ENCODE measurements at regions not wholly inside any gene's neighbourhood (a gene's known extent, or its start where the extent isn't known, plus 50 kb on each side); places are given as distances from the start of the nearest gene placed in this dataset.

DNA sequence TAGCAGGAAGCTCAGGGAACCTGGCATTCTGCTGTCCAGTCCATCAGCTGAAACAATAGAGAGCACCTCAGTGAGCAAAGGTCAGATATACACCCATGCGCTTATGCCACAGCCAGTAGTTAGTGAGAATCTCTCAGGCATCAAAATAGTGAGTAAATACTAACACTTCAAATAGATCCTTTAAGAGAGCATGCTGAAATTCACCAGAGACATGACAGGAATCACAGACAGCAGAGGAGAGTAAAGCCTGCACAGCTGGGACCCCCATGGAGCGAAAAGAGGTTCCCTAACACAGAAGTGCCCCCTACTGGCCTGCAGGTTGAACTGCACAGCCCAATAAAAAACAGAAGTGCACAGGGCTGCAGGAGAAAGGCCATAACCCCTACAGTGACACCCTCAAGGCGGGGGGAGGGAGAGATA is 57.6 kb upstream of the ANTXRL start:
- DNase-seq (ENCODE audit: low spot score) = no peak

DNA sequence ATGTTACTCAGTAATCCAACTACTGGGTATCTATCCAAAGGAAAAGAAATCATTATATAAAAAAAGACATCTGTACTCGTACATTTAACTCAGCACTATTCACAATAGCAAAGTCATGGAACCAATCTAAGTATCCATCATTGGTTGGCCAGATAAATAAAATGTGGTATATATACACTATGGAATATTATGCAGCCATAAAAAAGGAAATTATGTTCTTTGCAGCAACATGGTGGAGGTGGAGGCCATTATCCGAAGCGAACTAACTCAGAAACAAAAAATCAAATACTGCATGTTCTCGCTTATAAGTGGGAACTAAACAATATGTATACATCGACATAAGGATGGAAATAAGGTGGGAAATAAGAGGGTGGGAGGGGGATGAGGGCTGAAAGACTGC is 56.2 kb upstream of the ANTXRL start:
- no peak for DNase-seq (ENCODE audit: low spot score)

DNA sequence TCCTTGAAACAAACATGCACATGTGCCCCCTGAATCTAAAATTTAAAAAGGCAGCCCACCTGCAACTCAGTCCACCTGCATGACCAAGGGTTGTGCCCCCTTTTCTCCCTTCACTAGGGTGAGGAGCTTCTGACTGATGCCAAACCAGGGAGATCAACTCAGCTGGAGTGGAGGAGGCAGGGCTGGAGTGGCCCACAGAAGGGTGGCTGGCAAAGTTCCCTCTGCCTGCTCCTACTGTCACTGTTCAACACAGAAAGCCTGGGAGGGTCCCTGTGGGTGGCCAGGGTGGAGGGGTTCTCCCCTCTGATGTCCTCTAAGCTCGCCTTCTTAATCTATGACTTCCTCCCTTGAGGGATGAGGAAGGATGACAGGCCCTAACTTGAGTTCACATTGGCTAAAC is 55.7 kb upstream of the ANTXRL start:
- DNase-seq (ENCODE audit: low spot score) = no peak

DNA sequence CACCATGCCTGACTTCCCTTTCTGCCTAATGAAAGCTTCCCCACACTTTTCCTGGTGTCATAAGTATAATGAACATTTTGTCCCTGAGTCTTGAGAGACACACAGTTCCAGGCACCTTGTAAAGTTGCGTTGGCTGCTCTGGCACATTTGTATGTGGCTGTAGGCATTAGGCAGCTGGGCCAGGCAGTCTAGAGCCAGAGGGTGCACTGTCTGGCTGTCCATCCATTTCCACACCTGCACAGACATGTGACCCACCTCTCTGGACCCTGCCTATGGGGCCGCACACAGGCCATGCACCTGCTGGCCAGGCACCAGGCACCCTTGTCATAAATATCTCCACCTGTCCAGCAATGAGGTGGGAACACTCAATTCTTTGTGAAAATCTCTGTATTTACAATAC is 54.7 kb upstream of the ANTXRL start:
- no peak for DNase-seq (ENCODE audit: low spot score)

DNA sequence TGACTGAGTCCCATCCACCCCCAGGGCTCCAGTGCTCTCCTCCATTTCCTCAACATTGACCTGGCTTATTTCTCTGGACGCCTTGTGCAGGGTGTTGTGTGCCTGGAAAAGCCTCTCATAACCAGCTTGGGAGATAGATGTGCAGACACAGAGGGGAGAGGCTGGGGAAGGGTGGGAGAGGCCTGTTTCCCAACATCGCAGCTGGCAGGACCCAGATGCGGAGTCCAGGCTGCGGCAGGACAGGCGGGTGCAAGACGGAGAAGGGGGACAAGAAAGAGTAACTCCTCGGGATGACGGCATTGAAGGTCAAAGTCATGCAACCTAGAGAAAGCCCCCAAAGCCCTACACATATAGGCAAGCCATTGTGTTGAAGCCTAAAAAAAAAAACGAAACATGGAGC is 54.1 kb upstream of the ANTXRL start:
- no peak for DNase-seq (ENCODE audit: low spot score)

DNA sequence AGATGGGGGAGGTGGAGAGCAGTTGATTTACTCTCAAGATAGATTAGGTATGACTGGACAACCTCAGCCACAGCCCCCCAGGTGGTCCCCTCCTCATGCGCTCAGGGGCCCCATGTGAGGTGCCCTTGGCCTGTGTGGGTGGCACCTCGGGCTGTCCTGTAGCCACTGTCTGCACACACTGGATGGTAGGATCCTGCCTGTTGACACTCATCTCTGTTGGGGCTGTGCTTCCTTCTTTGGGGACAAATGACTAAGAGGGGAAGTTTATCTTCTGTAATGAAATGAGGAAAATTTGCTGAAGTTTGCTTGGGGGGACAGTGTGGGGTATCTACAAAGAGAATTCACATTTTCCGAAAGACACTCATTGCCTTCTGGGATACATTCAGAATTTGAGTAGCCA is 53.6 kb upstream of the ANTXRL start:
- DNase-seq (ENCODE audit: low spot score) = no peak

DNA sequence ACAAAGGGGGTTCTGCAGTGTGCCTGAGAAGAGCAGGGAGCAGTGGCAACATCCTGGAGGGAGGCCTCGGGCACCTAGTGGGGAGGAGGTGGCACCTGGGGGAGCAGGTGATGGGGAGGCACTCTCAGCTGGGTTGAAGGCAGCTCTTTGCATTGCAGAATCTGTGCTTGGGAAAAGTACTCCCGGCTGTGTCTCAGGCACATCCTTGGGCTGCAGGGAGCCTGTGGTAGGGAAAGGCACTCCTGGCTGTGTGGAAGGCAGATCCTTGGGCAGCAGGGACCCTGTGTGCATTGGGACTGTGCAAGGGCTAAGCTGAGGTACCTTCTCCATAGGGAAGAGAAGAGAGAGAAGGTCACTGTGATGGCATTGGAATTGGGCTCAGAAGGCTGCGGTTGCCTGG is 52.8 kb upstream of the ANTXRL start:
- DNase-seq (ENCODE audit: low spot score) = no peak

DNA sequence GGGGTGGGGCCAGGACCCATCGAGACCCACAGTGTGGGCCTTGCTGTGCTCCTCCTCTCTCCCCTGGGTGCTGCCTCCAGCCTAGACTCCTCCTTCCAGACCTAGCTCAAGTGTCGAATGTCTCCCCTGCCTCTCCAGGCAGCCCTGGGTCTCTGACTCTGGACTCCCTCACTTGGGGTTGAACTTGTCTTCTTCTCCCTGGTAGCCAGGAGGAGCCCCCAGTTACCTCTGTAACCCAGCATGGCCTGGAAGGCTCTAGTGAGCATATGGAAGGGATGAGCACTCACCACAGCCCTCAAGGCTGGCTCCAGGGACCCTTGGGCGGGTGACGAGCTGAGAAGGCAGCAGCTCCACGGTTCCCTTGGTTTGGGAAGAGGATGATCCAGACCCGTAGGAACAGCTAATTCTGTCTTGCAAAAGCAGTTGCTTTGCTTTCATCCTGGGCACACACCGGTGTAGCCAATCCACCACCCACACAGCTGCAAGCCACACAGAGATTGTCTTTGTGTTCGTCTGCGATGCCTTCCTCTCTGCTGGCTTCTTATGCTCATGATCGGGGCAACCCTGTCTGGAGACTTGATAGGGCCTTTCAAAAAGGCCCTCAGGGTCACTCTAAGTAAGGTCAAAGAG is 52.3 kb upstream of the ANTXRL start:
- peak; percentile 2 for DNase-seq (ENCODE audit: low spot score)

DNA sequence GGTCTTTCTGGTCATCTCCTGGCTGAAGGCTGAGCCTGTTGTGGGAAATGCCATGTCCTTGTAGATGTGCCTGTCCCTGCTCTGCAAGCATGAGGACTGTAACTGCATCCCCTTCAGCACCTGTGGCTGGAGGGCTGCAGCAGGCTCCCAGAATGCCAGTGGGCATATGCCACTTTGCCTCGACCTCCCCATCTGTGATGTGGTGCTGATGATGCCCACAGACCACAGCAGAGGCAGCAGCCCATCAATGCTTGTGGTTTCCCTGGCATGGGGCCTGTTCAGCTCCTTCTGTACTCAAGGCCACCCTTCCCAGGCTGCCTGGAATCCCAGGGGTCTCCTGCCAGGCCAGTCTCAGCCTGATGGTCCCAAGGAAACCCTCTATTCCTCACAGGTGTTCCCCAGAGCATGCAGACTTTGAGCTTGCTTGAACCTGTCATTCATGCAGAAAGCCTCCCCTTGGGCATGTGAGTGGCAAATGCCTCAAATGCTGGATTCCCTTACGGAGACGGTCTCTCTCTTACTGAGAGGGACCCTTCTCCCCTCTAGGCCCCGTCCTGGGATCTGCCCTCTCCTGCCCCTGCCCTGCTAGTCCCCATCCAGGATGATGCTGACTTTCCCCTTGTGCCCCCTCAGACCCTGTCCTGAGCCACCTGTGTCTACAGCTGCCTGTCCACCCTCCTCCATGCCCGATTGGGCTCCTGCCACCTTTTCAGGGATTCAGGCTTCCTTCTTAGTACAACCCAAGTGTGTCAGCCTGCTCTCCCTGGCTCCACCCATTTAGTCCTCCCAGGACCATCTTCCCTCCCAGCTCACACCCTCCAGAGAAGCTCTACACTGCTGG is 50.9 kb upstream of the ANTXRL start:
- no peak for DNase-seq (ENCODE audit: low spot score)

DNA sequence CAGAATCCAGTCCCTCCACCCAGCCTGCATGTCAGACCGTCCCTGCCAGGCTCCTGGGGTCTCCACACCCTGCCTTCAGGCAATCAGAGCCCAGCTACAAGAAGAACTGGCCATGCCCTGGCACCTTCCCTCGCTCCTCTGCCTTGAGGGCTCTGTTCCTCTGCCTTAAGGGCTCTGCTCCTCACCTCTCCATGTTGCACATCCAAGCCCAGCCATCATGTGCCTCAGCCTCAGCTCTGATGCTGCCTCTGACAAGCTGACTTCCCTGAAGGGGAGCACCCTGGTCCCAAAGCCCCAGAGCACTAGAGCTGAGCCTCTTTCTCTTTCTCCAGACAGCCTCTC is 50.3 kb upstream of the ANTXRL start:
- DNase-seq (ENCODE audit: low spot score) = no peak

DNA sequence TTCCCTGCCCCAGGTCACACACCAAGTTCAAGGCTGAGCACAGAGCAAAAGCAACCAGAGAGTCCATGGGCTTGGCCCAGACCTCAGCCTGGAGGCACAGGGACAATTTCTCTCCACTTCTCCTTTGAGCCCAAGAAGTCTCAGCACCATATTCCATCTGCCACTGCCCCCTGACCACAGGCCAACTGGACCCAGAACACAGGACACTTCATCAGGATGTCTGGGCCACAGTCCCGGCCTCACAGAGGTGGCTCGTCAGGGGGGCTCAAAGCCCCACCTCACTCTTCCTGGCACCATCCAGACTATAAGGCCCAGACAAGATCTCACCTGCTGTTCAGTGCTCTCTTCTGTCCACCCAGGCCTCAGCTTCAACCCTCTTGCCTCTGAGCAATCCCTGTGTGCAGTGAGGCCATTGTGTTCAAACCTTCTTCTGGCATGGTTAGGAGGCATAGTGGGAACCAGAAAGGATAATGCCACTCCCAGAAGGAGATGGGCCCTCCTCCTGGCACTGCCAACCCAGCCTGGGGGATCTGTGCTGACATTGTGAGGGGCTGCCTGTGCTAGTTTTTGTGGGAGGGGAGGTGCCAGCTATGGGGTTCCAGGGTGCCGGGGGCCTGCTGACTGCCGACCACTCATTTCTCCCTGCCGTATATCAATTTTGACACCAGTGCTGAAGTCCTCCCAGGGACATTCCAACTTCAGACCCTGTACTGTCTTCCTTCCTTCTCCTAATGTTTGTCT is 49.7 kb upstream of the ANTXRL start:
- DNase-seq (ENCODE audit: low spot score) = no peak
